Fibroblast of gingiva (primary cell): ENCODE measurements at regions not wholly inside any gene's neighbourhood (a gene's known extent, or its start where the extent isn't known, plus 50 kb on each side); places are given as distances from the start of the nearest gene placed in this dataset.
A peak's percentile ranks its signal among the peaks of the same experiment; 100 is the strongest.
"Not testable (repeated sequence)": the region's sequence is repeated elsewhere in the genome, so short reads cannot be mapped to it uniquely, and the experiment has no call there.

Experiments
- DNase-seq: peaks from one replicate; pipeline ENCODE4 v3.0.0-alpha.2; 2011; ENCODE audit warnings: low read depth

DNA sequence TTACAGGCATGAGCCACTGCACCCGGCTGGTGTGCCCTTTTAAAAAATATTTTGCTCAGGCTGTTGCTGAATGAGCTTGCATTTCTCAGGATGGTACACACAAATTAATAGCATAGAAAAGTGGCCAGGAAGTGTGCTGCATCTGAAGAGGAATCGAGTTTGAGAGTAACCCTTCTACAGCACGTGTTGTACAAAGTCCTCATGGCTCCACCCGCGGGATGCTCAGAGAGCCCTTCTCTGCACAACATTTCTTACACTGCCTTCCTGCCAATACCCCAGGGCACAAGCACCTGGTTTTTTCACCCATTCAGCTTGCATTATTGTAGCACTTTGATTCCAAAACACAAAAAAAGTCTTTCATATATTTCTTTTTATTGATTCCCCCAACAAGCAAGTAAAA, 90.1 kb upstream of the NEDD4L start:
- DNase-seq = no peak

DNA sequence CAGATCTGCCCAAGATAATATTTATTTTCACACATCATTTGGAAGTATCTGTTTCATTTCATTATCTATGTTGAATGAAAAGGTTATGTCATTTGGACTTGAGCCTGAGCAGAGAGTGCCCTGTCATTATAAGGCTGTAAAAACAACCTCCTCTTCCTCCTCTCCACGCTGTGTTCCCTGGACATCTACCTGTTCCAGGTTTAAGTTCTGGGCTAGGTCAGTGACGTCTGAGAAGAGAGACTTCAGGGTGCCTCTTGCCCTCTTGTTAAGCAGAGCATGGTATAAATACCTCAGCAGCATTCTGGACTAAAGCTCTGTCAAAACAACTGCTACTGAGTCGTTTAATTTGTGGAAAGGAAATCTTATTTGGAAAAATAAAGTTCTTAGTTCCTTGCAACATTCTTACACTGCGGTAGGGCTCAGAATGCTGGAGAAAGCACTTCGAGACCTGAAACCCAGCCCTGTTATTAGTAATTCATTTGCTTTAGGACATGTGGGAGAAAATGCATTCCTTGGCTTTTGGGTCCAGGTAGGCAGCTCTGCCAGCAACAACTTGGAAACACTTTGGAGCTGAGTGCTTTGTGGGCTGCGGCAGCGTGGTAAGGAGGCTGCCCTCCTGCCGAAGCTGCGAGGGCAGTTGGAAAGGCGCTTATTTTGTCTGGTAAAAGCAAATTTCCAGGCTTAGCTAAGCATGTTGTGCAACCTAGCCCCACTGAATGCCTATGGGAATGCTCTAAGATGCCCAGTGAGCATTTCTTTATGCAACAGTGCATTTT, 91.8 kb upstream of the NEDD4L start:
- peak; percentile 77 for DNase-seq

DNA sequence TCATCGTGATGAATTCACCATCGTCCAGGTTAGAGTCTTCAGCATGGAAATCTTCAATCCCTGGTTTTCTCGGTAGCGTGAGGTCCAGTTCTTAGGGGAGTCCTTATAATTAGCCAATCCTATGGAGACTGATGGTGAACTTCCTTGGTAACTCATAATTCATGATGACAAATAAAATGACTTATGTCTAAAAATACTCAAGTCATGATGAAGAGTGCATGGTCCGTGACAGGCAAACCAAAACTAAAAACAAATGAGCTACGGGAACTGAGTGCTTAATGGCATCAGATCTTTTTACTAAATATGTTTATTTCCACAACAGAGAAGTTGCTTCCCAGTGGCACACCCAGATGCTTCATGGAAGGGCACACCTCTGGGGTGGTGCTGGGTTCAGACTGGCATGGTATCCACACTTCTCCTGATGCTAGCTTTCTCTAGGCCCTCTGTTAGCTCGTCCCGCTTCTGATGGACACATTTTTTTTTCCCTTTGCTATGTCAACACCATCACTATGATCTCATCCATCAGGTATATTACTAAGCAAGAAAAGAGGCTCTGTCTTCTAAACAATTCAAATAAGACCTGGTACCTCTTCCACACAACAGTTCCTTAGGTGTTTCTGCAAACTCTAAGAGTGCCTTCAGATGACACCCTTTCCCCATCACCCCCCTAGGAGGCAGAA, 92.8 kb upstream of the NEDD4L start:
- DNase-seq = peak; percentile 16

DNA sequence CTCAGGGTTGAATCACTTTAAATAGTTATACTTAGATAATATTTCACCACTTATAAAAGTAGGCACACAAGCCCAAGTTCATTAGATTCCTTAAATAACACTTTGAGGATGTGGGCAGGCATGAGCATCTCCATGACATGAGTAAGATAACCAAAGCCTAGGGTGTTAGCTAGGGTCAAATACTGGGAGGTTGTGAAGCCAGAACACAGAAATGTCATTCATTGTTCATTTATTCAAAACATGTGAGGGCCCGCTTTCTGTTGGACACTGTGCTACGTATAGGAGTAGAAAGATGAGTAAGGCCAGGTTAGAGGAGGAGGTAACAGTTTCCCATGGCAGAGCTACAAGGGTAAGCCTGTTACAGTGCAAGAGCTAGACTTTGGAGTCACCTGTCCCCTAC, 93.5 kb upstream of the NEDD4L start:
- no peak for DNase-seq

DNA sequence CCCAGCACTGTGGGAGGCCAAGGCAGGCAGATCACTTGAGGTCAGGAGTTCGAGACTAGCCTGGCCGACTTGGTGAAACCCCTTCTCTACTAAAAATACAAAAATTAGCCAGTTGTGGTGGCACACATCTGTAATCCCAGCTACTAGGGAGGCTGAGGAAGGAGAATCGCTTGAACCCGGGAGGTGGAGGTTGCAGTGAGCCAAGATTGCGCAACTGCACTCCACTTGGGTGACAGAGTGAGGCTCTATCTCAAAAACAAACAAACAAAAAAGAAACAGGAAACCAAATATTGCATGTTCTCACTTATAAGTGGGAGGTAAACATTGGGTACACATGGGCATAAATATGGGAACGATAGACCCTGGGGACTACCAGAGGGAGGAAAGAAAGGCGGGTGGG, 94.7 kb upstream of the NEDD4L start:
- DNase-seq = not testable (repeated sequence)

DNA sequence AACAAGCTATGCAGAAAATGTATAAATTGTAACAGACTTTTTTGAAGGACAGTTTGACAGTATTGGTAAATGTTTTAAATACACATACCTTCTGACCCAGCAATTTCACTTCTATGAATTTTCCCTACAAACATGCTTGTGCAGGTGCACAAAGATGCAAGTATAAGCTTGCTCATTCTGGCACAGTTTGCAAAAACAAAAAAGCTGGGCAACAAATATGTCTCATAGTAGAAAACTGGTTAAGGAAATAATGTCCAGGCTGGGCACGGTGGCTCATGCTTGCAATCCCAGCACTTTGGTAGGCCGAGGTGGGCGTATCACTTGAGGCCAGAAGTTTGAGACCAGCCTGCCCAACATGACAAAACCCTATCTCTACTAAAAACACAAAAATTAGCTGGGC, 96.9 kb upstream of the NEDD4L start:
- DNase-seq = no peak

DNA sequence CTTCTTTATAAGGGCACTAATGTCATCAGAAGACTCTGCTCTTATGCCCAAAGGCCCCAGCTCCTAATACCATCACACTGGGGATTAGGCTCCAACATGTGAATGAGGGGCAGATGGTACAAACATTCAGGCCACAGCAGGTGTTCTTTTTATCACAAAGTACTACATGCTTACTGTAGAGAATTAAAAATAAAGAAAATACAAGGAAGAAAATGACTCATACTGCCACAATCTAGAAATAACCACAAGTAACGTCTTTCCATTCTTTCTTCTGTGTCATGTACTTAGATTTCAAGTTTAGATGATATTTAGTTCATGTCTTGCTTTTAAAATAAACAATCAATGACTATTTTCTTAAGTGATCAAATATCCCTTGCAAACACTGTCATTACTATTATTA, 100.3 kb upstream of the NEDD4L start:
- DNase-seq = peak; percentile 32

DNA sequence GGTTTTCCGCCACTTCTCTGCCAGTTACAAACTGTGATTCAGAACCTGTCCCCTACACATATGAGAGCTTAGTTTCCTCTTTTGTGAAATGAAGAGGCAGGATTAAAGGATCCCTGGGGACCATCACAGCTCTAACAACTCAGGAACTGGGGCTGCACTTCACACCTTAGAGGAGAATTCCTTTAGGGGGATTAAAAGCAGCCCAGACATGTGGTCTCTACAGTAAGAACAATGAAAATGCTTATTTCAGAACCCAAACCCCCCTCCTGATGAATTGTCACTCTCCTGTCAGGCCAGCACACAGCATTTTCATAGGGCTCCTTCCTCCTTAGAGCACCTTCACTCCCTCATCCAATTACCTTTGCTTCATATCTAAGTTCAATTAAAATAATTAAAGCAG, 101.5 kb upstream of the NEDD4L start:
- DNase-seq = no peak

DNA sequence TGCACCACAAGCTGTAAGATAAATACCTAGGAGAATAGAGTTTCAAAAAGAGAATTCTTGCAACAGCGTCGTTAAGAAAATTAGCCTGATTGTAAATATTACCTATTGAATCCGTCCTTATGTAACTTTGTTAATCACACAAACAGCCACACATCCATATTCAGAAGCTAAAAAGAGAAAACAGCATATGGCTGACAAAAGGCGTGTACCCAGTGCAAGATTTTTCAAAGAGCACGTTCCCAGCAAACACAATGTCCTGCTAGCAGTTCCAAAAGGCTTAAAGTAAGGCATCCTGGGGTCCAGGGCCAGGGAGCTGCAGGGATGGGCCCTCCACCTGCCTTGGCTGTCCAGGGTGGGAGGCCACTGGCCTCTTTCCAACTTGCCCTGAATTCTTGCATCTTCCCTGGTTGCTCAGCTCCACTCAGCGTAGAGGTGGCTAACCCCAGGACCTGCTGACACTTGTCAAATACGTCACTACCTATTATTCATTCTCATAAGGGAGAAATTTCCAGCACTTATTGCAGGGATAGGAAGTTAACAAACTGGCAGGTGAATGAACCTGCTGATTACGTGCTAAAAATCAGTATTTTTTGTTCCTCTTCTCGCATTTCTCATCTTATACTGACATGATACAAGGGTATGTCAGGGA, 102.1 kb upstream of the NEDD4L start:
- no peak for DNase-seq

DNA sequence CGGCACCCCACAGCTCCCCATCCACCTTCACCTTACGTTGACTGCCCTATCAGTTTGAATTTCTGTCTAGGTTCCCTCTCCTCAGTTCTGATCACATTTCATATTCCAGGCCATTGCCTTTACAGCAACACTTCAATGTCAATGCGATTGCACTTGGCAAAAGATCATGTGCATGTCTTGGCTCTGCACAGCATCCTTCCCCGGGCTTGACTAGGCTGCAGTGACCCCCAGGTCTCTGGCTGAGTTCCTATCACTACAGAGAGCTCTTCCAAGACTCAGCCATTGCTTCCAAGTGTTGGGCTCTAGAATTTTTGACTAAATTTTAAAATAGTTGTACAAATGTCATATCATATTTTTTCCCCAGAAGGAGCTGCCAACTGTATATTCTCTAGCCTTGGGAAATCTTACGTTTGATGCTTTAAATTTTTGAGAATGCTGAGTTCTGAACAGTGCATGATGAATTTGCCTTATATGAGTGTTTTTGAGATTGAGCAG, 103.8 kb upstream of the NEDD4L start:
- no peak for DNase-seq

DNA sequence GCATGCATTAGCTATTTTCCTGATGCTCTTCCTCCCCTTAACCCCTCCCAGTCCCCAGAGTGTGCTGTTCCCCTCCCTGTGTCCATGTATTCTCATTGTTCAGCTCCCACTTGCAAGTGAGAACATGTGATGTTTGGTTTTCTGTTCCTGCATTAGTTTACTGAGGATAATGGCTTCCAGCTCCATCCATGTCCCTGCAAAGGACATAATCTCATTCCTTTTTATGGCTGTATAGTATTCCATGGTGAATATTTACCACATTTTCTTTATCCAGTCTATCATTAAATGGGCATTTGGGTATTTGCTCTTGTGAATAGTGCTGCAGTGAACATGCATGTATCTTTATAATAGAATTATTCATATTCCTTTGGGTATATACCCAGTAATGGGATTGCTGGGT, 109.7 kb upstream of the NEDD4L start:
- not testable (repeated sequence) for DNase-seq

DNA sequence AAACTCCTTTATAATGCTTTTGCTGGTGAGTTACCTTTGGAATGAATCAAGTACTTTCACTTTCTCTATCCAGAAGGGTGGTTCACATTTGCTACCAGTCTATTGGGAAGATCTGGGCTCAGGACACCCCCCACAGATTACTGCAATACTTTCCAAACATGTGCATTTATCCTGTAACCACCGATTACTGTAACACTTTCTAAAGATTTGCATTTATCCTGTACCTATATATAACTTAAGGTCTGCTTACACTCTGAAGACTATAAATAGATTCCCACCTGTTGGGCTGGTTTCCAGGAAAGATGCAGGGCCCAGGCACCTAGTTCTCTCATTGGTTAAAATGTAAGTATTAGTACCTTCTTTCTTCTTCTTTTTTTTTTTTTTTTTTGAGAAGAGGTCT, 113.0 kb upstream of the NEDD4L start:
- DNase-seq = no peak

DNA sequence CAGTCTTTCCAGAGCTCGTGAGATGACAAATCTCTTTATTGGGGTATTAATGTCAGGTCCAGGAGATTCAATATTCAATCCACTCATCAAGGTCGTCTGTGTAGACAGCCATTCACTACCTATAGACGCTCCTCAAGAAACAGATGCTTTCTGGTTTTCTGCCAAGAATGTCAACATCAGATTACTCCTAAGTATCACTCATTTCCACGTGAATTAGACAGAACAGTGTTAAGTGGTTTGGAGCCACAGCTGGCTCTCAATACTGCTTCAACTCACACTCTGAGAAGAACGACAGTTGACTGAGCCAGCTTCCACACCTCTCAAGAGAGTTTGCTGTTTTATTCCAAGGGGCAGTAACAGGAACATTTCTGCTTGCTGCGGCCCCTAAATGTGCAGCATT, 113.5 kb upstream of the NEDD4L start:
- no peak for DNase-seq

DNA sequence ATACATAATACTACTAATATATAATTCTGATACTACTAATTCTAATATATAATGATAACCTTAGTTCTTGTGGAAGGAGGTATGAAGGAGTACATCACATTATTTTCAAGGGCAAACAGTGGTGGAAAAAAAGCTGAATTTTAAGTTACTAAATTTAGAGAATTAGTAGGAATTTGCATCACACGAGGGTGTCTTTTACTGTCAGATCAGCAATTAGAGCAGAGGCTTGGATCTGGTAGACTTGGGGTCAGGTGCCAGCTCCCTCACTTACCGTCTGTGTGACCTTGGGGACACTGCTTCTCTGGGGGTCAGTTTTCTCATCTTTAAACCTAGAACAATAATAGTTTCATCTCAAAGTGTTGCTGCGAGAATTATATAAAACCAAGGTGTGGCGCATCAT, 114.1 kb upstream of the NEDD4L start:
- no peak for DNase-seq

DNA sequence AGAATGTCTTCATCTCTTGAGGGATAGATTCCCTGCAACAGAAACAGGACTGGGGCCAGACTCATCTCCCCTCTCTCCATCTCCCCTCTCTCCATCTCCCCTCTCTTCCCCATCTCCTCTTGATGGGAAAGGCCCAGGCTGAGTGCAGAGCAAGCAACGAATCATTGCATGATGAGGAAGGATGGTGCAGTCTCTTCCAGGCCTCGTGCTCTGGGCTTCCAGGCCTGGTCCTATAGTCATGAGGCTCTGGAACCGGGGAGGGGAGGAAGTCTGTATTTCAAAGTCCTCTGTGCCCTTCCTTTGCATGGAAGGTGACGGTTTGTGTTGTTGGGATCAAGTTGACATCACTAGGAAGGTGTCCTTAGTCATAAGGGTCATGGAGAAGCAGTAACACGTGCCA, 115.6 kb upstream of the NEDD4L start:
- DNase-seq = no peak

DNA sequence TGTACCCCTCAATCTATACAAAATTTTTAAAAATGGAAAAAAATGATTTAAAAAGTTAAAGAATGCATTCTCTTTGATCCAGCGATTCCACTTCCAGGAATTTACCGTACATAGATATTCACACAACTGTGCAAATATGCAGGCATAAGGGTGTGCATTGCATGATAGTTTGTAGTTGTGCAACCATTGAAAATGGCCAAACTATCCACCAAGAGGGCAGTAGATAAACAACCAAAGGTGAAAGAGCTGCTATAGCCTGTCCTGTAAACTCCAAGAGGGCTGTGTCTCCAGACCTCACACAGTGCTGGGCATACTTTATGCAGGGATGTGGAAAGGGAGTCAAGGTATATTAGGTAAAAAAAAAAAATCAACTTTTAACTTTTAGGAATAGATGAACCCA, 116.5 kb upstream of the NEDD4L start:
- no peak for DNase-seq

DNA sequence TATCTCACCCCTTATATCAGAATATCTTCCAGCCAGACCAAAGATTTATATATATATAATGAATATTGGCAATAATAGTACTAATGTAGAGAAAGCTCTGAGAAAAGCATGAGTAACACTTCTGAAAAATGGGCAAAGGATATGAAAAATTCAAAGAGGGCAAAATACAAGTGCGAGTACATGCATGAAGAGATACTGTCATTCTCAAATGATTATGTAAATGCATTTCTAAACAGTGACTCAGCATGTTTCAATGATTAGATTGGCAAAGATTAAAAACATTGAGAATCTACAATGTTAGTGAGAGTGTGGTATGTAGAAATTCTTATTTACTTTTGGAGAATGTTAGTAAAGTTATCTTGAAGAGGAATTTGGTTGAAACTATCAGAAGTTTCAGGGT, 118.3 kb upstream of the NEDD4L start:
- peak; percentile 67 for DNase-seq

DNA sequence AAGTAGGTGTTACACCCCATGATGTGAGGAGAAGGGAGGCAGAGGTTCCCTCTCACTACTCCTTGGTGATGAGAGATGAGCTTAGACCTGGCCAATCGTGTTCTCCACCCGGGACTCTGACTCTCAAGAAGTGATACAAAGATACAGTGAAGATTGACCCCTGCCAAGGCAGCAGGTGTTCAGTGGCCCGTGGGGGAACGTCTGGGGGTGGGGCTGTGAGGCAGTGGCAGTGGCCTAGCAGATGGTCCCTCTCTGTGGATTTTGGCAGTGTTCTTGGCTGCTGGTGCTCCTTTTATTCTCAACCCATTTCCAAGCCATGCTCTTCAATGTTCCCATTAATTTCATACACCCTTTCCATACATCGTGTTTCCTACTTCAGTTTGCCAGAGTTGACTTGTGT, 120.4 kb upstream of the NEDD4L start:
- no peak for DNase-seq

DNA sequence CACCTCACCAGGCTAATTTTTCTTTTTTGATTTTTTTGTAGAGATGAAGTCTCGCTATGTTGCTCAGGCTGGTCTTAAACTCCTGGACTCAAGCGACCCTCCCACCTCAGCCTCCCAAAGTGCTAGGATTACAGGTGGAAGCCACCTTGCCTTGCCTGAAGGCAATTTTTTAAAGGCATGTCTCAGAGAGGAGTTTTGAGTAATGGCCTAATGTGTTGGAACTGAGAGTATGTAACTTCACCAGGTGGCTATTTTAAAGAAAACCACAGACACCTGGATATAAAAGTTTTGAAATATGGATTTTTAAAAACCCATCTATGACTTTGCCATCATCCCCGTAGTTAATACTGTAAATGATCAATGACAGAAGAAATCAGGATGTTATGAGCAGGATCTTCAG, 119.8 kb upstream of the ATP8B1 start:
- DNase-seq = no peak

DNA sequence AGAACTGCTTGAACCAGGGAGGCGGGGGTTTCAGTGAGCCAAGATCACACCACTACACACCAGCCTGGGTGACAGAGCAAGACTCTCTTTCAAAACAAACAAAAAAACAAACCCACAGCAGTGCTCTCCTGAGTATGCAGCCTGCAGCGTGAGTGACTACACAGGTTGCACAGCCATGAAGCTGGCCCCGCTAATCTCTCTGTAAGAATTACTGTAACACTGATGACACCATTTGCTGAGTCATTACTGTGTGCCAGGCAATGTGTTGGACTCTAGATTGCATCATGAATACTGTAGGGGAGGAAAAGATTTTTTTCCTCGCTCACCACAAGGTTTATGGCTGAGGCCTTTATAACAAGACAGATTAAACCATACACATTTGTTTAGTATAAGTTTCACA, 118.6 kb upstream of the ATP8B1 start:
- DNase-seq = peak; percentile 20

DNA sequence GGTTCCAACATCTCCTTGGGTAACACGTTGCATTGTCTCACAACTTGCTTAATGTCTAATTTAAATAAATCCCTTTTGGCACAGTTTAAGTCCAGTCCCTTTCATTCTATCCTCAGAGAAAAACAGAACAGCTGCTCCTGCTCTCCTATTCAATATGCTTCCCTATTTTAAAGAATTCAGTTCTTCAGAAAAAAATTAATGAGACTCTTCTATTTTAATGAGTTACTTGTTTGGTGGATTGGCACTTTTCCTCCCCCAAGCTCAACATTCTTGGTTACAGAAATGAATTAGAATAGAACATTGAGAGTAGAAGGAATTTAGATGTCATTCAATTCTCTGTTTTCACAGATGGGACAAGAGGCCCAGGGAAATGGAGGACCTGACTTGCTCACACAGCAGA, 116.9 kb upstream of the ATP8B1 start:
- DNase-seq = no peak

DNA sequence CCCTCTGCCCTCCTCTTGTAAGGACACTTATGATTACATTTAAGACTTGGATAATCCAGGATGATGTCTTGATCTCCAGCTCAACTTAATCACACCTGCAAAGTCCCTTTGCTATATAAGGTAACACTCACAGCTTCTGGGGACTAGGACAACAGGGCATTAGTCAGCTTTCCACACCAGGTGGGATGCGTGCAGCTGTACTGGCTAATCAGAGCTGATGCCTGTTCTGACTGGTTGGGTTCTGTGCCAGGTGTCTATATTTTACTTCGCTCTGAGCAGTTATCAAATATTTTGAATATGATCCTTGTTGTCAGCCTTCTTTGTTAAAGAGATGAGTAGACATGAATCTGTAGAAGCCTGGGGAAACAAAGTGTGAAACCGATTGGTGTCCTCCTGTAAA, 115.5 kb upstream of the ATP8B1 start:
- DNase-seq = no peak

DNA sequence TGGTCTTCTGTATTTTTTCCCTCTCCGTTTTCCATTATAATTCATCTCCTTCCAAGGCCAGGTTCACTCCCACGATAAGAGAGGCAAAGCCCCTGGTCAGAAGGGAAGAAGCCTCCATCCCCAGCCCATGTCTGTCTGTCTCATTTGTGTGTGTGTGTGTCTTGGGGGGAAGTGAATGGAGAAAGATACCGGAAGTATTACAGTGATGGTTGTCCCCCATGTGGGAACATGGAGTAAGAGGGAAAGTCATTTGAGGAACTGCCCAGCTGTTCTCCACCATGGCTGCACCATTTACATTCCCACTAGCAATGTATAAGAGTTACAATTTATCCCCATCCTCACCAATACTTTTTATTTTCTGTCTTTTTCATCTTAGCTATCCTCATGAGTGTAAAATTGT, 113.6 kb upstream of the ATP8B1 start:
- DNase-seq = no peak
